NCI-H510A (cell line): ENCODE measurements at regions not wholly inside any gene's neighbourhood (a gene's known extent, or its start where the extent isn't known, plus 50 kb on each side); places are given as distances from the start of the nearest gene placed in this dataset.

Source experiments
- DNase-seq: peaks from one replicate; lab custom pipeline; 2025; lab: John Stamatoyannopoulos, UW

- DNase-seq, result no peak
These were observed 238.0 kb upstream of the FGGY start for GRCh38 chr1:59058665-59059439.

- no peak for DNase-seq
These were observed 235.0 kb upstream of the FGGY start for GRCh38 chr1:59061876-59062275.

DNA sequence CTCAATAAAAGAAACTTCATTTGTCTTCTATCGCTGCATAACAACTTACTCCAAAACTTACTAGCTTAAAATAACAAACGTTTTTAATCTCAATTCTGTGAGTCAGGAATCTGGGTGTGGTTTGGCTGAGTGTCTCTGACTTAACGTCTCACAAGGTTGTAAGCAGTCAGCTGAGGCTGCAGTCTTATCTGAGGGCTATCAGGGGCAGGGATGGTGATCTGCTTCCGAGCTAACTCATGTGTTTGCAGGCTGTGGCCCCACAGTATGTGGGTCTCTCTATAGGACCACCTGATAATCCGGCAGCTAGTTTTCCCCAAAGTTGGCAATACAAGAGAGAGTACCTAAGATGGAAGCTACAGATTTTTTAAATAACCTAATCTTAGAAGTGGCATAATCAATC is 234.2 kb upstream of the FGGY start:
- no peak for DNase-seq

- DNase-seq, result no peak
These were observed 233.4 kb upstream of the FGGY start for GRCh38 chr1:59063501-59063900.

GRCh38 chr1:59064592-59064991 is 232.3 kb upstream of the FGGY start:
- no peak for DNase-seq

- no peak for DNase-seq
These were observed 230.7 kb upstream of the FGGY start for GRCh38 chr1:59066236-59066635.

DNA sequence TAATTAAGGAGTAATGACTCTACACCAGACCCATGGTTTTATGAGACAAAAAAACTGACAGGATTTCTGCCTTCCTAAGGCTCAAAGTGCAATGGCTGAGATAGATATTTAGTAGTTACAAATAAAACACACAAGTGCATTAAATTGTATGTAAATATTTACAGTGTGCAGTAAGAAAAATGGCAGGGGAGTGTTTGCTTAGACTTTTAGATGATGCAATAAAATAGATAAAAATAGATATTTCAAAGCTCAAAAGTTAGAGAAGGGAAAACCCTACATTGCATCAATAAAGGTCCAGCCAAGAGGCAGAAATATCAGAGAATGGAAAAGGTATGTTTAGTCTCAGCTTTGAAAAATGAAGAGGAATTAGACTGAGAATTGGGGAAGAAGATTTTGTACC is 226.3 kb upstream of the FGGY start:
- DNase-seq, result no peak

DNA sequence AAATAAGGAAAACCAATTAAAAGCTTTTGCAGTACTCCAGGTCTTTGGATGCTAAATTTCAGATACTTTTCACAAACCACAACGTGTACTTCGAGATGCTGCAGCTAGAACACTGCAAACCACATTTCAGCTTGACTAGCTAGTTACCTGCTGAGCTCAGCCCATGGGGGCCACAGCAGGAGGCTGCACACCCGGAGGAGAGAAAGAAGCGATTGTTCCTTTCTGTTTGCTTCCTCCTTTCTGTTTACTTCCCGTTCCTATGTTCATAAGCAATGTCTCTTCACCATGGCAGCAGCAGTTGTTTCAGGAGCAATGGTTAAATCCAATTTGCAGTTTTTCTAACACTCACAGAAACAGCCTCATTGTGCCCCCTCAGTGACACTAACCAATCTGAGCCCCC is 225.6 kb upstream of the FGGY start:
- DNase-seq, result no peak

DNA sequence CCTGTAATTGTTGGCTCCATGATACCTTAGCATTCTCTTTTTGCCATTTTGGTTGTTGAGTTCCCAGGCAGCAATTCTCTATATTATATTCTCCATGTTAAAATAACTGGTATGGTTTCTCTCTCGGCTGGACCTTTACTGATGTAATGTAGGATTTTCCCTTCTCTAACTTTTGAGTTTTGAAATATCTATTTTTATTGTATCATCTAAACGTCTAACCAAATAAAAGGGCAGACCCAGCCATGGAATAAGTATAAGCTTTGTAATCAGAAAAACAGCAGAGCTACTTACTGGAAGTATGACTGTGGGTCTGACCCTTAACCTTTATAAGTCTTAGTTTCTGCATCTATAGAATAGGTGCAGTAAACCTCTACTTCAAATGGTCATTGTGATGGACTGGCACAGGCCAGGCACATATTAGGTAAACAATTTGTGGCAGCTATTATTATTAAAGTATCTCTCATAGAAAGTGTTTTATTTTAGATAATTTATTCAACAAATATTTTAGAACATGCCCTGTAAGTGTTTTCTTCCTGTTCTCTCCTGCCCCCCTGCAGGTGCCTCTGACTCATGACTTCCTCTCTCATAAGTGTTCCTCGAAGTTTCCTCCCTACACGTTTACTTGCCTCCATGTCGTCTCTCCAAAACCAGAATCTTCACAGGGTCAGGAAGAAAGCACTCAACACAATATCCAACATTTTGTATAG is 224.9 kb upstream of the FGGY start:
- no peak for DNase-seq

GRCh38 chr1:59072583-59072947 is 224.3 kb upstream of the FGGY start:
- no peak for DNase-seq

DNA sequence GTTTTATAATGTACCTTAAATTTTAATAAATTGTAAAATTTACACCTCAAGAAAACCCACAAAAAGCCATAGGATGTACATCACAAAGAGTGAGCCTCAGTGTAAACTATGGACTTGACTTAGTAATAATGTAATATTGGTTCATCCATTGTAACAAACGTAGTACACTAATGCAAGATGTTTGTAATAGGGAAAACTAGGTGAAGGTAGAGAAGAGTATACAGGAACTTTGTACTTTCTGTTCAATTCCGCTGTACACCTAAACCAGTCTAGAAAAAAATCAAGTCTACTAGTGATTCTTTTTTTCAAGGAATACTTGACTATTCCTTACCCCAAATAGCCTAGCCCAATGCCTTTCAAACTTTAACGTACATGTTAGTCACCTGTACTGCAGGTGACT is 222.3 kb upstream of the FGGY start:
- no peak for DNase-seq

DNA sequence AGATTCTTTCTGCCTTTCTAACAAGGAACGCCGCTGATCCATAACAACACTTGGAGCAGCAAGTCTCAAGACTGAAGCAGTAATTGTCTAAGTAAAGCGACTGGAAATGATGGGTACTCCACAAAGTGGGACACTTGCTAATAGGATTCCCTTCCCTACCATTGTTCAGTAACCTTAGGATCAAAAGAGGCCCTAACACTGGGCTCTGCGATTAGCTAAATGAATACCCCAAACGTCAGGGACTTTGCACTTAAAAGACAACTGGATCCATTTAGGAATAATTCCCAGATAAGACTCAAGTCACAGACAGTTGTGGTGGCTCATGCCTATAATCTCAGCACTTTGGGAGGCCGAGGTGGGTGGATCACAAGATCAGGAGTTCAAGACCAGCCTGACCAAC is 221.9 kb upstream of the FGGY start:
- no peak for DNase-seq

- DNase-seq, result no peak
These were observed 220.3 kb upstream of the FGGY start for GRCh38 chr1:59076612-59077011.

DNA sequence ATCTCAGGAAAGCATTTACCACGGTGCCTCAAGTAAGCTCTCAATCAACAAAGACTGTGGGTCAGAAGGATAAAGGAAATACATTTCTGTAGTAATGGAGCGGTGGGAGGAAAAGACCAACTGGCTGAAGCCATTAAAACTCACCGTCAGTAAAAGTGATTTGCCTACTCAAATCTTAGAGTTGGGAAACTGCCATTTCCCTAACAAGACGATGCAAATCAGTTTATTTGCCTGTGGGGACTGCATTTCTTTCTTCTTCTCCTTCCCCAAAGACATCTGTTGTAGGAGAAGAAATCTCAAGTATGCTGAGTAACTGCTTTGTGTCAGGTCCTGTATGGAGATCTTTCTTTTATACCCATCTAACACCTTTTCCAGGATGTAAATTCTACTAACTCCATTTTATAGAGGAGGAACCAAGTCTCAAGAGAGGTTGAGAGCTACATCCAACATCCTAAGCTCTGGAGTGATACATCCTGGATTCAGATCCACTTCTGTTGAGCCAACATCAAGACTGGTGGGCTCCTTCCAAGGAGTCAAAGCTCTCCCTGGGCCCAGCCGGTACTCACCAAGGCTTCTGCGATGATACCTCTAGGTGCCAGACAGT is 219.3 kb upstream of the FGGY start:
- DNase-seq, result no peak

DNA sequence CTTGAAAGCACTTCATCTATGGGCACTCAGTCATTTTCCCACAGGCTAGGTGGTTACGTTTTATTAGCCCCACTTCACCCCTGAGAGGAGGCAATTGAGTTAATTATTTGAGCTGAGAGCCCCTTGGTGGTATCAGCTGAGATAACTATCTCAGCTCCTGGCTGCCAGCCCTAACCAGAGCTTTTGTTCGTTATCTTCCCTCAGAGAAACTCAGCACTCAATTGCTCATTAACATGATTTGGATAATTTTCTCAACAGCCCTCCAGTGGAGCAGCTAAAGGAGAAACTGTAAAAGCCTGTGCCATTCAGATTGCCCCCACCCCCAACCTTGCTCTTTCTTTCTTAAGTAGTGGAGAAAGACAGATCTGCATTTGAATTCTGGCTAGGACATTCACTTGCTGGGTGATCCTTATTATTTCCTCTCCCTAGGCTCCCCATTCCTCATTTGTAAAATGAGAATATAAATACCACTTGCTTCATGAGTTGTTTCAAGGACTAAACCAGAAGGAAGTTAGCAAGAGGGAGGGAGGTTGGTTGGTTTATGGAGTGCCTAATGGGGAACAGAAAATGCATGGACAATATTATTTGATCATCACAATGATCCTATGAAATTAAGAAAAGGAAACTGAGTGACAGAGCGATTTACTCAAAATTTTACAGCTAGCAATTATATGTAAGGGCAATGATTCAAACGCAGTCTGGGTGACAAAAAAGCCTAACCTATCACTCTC is 218.7 kb upstream of the FGGY start:
- peak; percentile 49 for DNase-seq

DNA sequence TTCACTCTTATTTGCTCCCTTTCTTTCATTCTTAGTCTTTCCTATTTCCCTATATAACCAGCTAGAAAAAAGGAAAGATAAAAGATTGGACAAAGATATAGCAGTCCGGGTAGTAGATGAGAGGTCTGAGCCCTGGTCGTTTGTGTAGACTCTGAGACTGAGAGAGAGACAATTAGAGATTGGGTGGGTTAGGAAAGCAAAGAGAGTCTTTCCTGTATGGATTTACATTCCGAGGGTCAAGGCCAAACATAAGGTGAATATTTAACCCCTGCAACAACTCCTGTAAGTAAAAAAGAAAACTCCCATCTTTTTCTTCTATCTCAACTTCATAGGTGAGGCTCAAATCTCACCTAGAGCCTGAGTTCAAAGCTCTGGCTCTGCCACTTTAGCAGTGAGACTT is 218.0 kb upstream of the FGGY start:
- DNase-seq, result no peak

DNA sequence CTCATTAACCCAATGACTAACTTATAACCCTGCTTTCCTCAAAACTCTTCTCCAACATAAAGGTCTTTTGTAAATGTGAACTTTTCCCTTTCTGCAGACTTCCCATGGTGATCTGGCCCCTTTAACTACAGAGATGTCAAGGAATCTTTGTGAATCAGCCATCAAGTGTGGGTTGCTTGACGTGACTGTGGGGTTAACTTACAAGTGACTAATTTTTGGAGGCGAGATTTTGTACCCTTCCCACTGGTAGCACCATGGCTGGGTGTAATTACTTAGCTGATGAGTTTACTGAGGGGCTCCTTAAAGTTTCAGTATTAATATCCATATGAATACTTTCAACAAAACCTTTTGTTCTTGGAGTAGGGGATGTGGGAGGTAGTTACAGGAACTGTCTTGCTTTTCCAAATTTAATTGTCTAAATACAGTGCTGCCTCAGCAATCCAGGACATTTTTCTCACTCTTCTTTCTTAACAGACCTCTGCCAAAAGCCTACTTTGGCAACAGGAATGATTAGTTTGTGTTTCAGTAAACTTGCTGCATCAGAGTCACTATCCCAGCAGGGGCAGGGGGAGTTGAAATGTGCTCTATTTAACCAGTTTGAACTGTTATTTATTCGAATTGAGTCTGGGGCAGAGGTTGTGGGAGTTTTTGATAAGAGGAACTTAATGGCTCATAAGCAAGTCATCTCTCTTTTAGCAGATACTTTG is 217.3 kb upstream of the FGGY start:
- no peak for DNase-seq

GRCh38 chr1:59081181-59081580 is 215.7 kb upstream of the FGGY start:
- no peak for DNase-seq

DNA sequence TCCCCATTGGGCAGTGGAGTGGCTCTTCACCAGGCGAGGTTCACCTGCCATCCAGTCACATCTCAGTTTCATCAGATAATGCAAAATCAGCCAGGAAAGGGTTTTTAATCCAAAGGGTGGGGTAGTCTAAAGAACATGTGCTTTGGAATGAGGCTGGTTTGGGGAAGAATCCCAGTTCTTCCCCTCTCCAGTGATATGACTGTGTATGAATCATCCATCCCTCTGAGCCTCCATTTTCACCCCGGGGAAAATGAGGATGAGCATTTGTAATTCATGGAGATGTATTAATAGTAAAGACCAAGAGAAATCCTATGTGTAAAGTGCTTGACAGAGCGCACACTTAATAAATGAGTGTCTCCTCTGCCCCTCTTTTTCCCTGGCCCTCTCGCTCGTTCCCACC is 215.1 kb upstream of the FGGY start:
- DNase-seq, result no peak

- DNase-seq, result no peak
These were observed 212.7 kb upstream of the FGGY start for GRCh38 chr1:59083946-59084865.

DNA sequence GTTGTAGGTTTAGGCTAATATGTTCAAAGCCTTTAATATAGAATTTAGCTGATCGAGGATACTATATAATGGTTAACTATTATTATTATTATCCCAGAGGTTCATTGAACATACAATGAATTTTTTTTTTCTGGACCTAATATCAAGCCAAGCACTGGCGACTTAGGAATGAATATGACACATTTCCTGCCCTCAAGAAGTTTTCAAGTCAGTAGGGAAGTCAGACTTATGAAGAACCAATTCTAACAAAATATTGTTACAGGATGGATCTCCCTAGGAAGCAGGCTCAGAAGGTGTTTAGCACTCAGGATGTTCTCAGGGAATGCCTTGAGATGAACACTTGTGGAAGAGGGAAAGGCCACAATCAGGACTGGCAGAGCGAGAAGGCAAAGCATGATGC is 211.8 kb upstream of the FGGY start:
- DNase-seq, result no peak
